OCI-LY3 (cell line): ENCODE measurements at regions not wholly inside any gene's neighbourhood (a gene's known extent, or its start where the extent isn't known, plus 50 kb on each side); places are given as distances from the start of the nearest gene placed in this dataset.
A peak's percentile ranks its signal among the peaks of the same experiment; 100 is the strongest.
"Not testable (repeated sequence)": the region's sequence is repeated elsewhere in the genome, so short reads cannot be mapped to it uniquely, and the experiment has no call there.

Experiments
- H2AFZ ChIP-seq: fragments of 200-600, 300-600 bp; shearing (Covaris generic); 2 replicates; pipeline ENCODE4 v1.6.0; 2014; ENCODE audit warnings: antibody characterized with exemption, low read depth, low read length
- H3K27ac ChIP-seq: fragments of 200-600, 300-600 bp; sonication (generic); 2 replicates; pipeline ENCODE4 v1.5.1; 2014; ENCODE audit warnings: mild to moderate bottlenecking, low read length, moderate library complexity, mixed read lengths
- H3K27me3 ChIP-seq: fragments of 200-600, 300-600 bp; sonication (generic); 2 replicates; pipeline ENCODE4 v1.6.1; 2014; ENCODE audit warnings: low read depth, low read length, mixed read lengths
- H3K36me3 ChIP-seq: fragments of 200-600, 300-600 bp; sonication (generic); replicated peaks from 2 replicates; pipeline ENCODE3; 2014; ENCODE audit warnings: low read depth, low read length, mixed read lengths
- H3K4me1 ChIP-seq: fragments of 300-600, 200-600 bp; sonication (generic); 2 replicates; pipeline ENCODE4 v1.6.1; 2014; ENCODE audit warnings: low read length, mixed read lengths
- H3K4me2 ChIP-seq: fragments of 200-600, 300-600 bp; sonication (generic); 2 replicates; pipeline ENCODE4 v1.6.1; 2014; ENCODE audit warnings: low read length, mixed read lengths
- H3K4me3 ChIP-seq: fragments of 300-600, 200-600 bp; sonication (generic); 2 replicates; pipeline ENCODE4 v1.5.1; 2014; ENCODE audit warnings: antibody characterized with exemption, mild to moderate bottlenecking, low read length, moderate library complexity
- H3K79me2 ChIP-seq: fragments of 300-600, 200-600 bp; shearing (Covaris generic); 2 replicates; pipeline ENCODE4 v1.6.1; 2014; ENCODE audit warnings: mild to moderate bottlenecking, low read length, mixed read lengths
- H3K9ac ChIP-seq: fragments of 300-600, 200-600 bp; shearing (Covaris generic); 2 replicates; pipeline ENCODE4 v1.6.0; 2014; ENCODE audit warnings: mild to moderate bottlenecking, low read length, moderate library complexity
- H3K9me3 ChIP-seq: fragments of 200-600, 300-600 bp; shearing (Covaris generic); 2 replicates; pipeline ENCODE4 v1.6.1; 2014; ENCODE audit warnings: low read length, mixed read lengths; ENCODE audit not compliant: insufficient read depth
- H4K20me1 ChIP-seq: fragments of 200-600, 300-600 bp; sonication (generic); 2 replicates; pipeline ENCODE4 v1.6.1; 2016; ENCODE audit warnings: low read length, mixed read lengths; ENCODE audit not compliant: insufficient read depth
- CTCF ChIP-seq: fragments of 200-600, 300-600 bp; sonication (generic); IDR thresholded peaks from 2 replicates; pipeline ENCODE4 v1.5.1; 2014; ENCODE audit warnings: antibody characterized with exemption, low read length, low read depth
- EZH2phosphoT487 ChIP-seq: fragments of 200-600 bp; shearing (Covaris generic); IDR thresholded peaks from 2 replicates; pipeline ENCODE4 v1.6.1; 2018; ENCODE audit warnings: antibody characterized with exemption, mixed run types, low read depth

- peak overlapping the region; percentile 44 for H3K4me2 ChIP-seq
- TF ChIP-seq EZH2phosphoT487, result no peak
- no peak for TF ChIP-seq CTCF
- H3K27ac ChIP-seq, result no peak overlapping the region
- no peak overlapping the region for H3K4me3 ChIP-seq
- H2AFZ ChIP-seq, result no peak overlapping the region
- H3K4me1 ChIP-seq, result peaks cover 14% of the 10 kb centered on the region
- H3K9me3 ChIP-seq, result no peaks in the 10 kb centered on the region
- no peaks in the 10 kb centered on the region for H4K20me1 ChIP-seq
- H3K9ac ChIP-seq, result no peak overlapping the region
- H3K79me2 ChIP-seq, result no peaks in the 10 kb centered on the region
- H3K27me3 ChIP-seq, result no peaks in the 10 kb centered on the region
- H3K36me3 ChIP-seq, result no peaks in the 10 kb centered on the region
Measured at GRCh38 chr17:62219221-62219899, 154.3 kb upstream of the MED13 start.

- no peaks in the 10 kb centered on the region for H3K79me2 ChIP-seq
- no peak overlapping the region for H3K4me2 ChIP-seq
- H3K27ac ChIP-seq, result no peak overlapping the region
- H3K9me3 ChIP-seq, result no peaks in the 10 kb centered on the region
- peaks cover 14% of the 10 kb centered on the region for H3K4me1 ChIP-seq
- no peak overlapping the region for H3K9ac ChIP-seq
- TF ChIP-seq EZH2phosphoT487 (no peak), CTCF (no peak)
- H3K36me3 ChIP-seq, result no peaks in the 10 kb centered on the region
- H2AFZ ChIP-seq, result no peak overlapping the region
- H4K20me1 ChIP-seq, result no peaks in the 10 kb centered on the region
- H3K27me3 ChIP-seq, result no peaks in the 10 kb centered on the region
- no peak overlapping the region for H3K4me3 ChIP-seq
Measured at GRCh38 chr17:62216847-62217246, 151.8 kb upstream of the MED13 start.

- H3K4me1 ChIP-seq, result peaks cover 14% of the 10 kb centered on the region
- H4K20me1 ChIP-seq, H3K4me3 ChIP-seq: not testable (repeated sequence)
Measured at GRCh38 chr17:62215891-62216290, 150.8 kb upstream of the MED13 start.

GRCh38 chr17:62206550-62206949, 141.5 kb upstream of the MED13 start:
- Histone ChIP-seq H3K9ac (no peak overlapping the region), H3K36me3 (no peaks in the 10 kb centered on the region), H3K4me3 (no peak overlapping the region), H2AFZ (no peak overlapping the region), H3K4me1 (no peaks in the 10 kb centered on the region), H4K20me1 (no peaks in the 10 kb centered on the region), H3K9me3 (no peaks in the 10 kb centered on the region), H3K27ac (no peak overlapping the region), H3K27me3 (no peaks in the 10 kb centered on the region), H3K4me2 (no peak overlapping the region), H3K79me2 (no peaks in the 10 kb centered on the region)
- TF ChIP-seq CTCF, result no peak
- no peak for TF ChIP-seq EZH2phosphoT487

More at GRCh38 chr17:62215891-62216290, 150.8 kb upstream of the MED13 start:
- not testable (repeated sequence) for H3K36me3 ChIP-seq, H3K4me2 ChIP-seq, H3K9ac ChIP-seq, H3K9me3 ChIP-seq, H3K27ac ChIP-seq, H3K27me3 ChIP-seq, H3K79me2 ChIP-seq, H2AFZ ChIP-seq

GRCh38 chr17:62197156-62197555, 132.1 kb upstream of the MED13 start:
- not testable (repeated sequence) for H3K4me2 ChIP-seq, H3K36me3 ChIP-seq, H3K9me3 ChIP-seq, H3K27ac ChIP-seq, H2AFZ ChIP-seq, H3K4me1 ChIP-seq, H4K20me1 ChIP-seq, H3K79me2 ChIP-seq, H3K27me3 ChIP-seq, H3K4me3 ChIP-seq, H3K9ac ChIP-seq

- H3K4me2 ChIP-seq, H3K36me3 ChIP-seq, H2AFZ ChIP-seq, H3K9ac ChIP-seq, H4K20me1 ChIP-seq, H3K4me1 ChIP-seq, H3K27me3 ChIP-seq, H3K4me3 ChIP-seq, H3K27ac ChIP-seq, H3K9me3 ChIP-seq, H3K79me2 ChIP-seq: not testable (repeated sequence)
Measured at GRCh38 chr17:62196587-62196986, 131.5 kb upstream of the MED13 start.
